Neural cell (in vitro differentiated cells): ENCODE measurements at regions not wholly inside any gene's neighbourhood (a gene's known extent, or its start where the extent isn't known, plus 50 kb on each side); places are given as distances from the start of the nearest gene placed in this dataset.

Experiments used
- CTCF ChIP-seq: fragments of 450-650 bp; IDR thresholded peaks from 2 replicates; pipeline ENCODE4 v1.5.1; 2014; ENCODE audit warnings: antibody characterized with exemption, mild to moderate bottlenecking, moderate library complexity; ENCODE audit not compliant: poor library complexity, severe bottlenecking
- TAF1 ChIP-seq: IDR thresholded peaks from 2 replicates; pipeline ENCODE4 v1.6.1; 2012; ENCODE audit warnings: low read depth

GRCh38 chr12:29863665-29864064 is 79.9 kb upstream of the TMTC1 start:
- TF ChIP-seq CTCF = no peak
- TF ChIP-seq TAF1 = no peak
